ENCODE measurements at regions not wholly inside any gene's neighbourhood (a gene's known extent, or its start where the extent isn't known, plus 50 kb on each side); places are given as distances from the start of the nearest gene placed in this dataset.

- Histone ChIP-seq H3K4me3 (replicated peaks; ENCODE audit: insufficient read depth, low read length) (no peak overlapping the region), H3K27me3 (ENCODE audit: insufficient read depth, poor library complexity, severe bottlenecking) (no peaks in the 10 kb centered on the region), H3K27ac (replicated peaks) (no peak overlapping the region)
- DNase-seq (ENCODE audit: low read depth in 1 of 2, low spot score in 1 of 2) = no peak
- no peak for TF ChIP-seq GABPA (IDR thresholded peaks at IDR 0.05; ENCODE audit: low read depth)
- no peak for TF ChIP-seq SPI1 (IDR thresholded peaks at IDR 0.05; ENCODE audit: borderline replicate concordance, low read depth)
- TF ChIP-seq REST (IDR thresholded peaks at IDR 0.05; ENCODE audit: insufficient replicate concordance, low read depth) = no peak
- TF ChIP-seq CTCF (IDR thresholded peaks at IDR 0.05; ENCODE audit: insufficient read depth, low read length) = no peak
- TF ChIP-seq POLR2AphosphoS5 (IDR thresholded peaks at IDR 0.05; ENCODE audit: low read depth) = no peak
Observed at GRCh38 chr18:22632191-22632590, 214.5 kb upstream of the CTAGE1 start.

- no peak overlapping the region for H3K4me3 ChIP-seq (replicated peaks; ENCODE audit: insufficient read depth, low read length)
- H3K27me3 ChIP-seq (ENCODE audit: insufficient read depth, poor library complexity, severe bottlenecking) = no peaks in the 10 kb centered on the region
- no peak for TF ChIP-seq CTCF (IDR thresholded peaks at IDR 0.05; ENCODE audit: insufficient read depth, low read length)
- no peak for TF ChIP-seq POLR2AphosphoS5 (IDR thresholded peaks at IDR 0.05; ENCODE audit: low read depth)
- no peak for TF ChIP-seq GABPA (IDR thresholded peaks at IDR 0.05; ENCODE audit: low read depth)
- TF ChIP-seq REST (IDR thresholded peaks at IDR 0.05; ENCODE audit: insufficient replicate concordance, low read depth) = no peak
- no peak for TF ChIP-seq SPI1 (IDR thresholded peaks at IDR 0.05; ENCODE audit: borderline replicate concordance, low read depth)
- no peak overlapping the region for H3K27ac ChIP-seq (replicated peaks)
- DNase-seq (ENCODE audit: low read depth in 1 of 2, low spot score in 1 of 2) = no peak
Observed at GRCh38 chr18:22634464-22634863, 216.7 kb upstream of the CTAGE1 start.

GRCh38 chr18:22637787-22638186, 220.1 kb upstream of the CTAGE1 start:
- no peak for TF ChIP-seq GABPA (IDR thresholded peaks at IDR 0.05; ENCODE audit: low read depth)

GRCh38 chr18:22639026-22639463, 221.3 kb upstream of the CTAGE1 start:
- TF ChIP-seq SPI1 (IDR thresholded peaks at IDR 0.05; ENCODE audit: borderline replicate concordance, low read depth) (no peak), CTCF (IDR thresholded peaks at IDR 0.05; ENCODE audit: insufficient read depth, low read length) (no peak)
- Histone ChIP-seq H3K4me3 (replicated peaks; ENCODE audit: insufficient read depth, low read length) (no peak overlapping the region), H3K27ac (replicated peaks) (no peak overlapping the region), H3K27me3 (ENCODE audit: insufficient read depth, poor library complexity, severe bottlenecking) (no peaks in the 10 kb centered on the region)
- no peak for DNase-seq (ENCODE audit: low read depth in 1 of 2, low spot score in 1 of 2)

More at GRCh38 chr18:22637787-22638186, 220.1 kb upstream of the CTAGE1 start:
- DNase-seq (ENCODE audit: low read depth in 1 of 2, low spot score in 1 of 2) = no peak
- H3K27me3 ChIP-seq (ENCODE audit: insufficient read depth, poor library complexity, severe bottlenecking) = no peaks in the 10 kb centered on the region
- no peak overlapping the region for H3K4me3 ChIP-seq (replicated peaks; ENCODE audit: insufficient read depth, low read length)
- no peak overlapping the region for H3K27ac ChIP-seq (replicated peaks)

All from HL-60 (cell line).